ENCODE measurements at regions not wholly inside any gene's neighbourhood (a gene's known extent, or its start where the extent isn't known, plus 50 kb on each side); places are given as distances from the start of the nearest gene placed in this dataset.

DNA sequence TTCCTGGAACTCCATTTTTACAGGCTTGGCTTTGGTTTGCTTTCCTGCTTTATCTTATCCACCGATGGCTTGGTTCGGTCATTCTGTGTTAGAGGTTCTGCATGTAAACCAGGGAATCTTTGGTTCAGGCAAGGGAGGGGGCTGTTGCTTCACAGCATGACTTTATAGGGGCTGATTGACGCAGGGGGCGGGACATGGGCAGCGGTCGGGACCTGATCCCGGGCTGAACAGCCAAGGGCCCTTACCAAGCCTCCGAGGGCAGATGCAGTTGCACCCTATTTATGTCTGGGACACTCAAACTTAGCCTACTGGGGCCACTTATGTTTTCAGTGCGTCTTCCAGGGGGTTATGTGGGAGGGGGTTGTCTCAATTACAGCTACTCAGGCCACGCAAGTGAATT lies 312.4 kb downstream of the ZNF536 start:
- Histone ChIP-seq H3K4me2 (ENCODE audit: insufficient read depth in 1 of 2, low read depth in 2 of 2, low read length in 2 of 2) (no peak overlapping the region), H2AFZ (ENCODE audit: low read length) (no peak overlapping the region), H3K9me3 (ENCODE audit: insufficient read depth in 2 of 2, low read depth in 1 of 2, low read length in 1 of 2) (no peaks in the 10 kb centered on the region), H2BK20ac (ENCODE audit: low read length) (no peak overlapping the region), H2AK5ac (ENCODE audit: low read depth, low read length) (no peak overlapping the region), H3K27me3 (replicated peaks in 1 of 4; ENCODE audit: control insufficient read depth in 3 of 4, extremely low read depth in 1 of 4, insufficient read depth in 3 of 4, low read length in 3 of 4) (no peaks in the 10 kb centered on the region), H4K5ac (ENCODE audit: insufficient read length, low read depth, low read length) (no peak overlapping the region), H3K79me1 (ENCODE audit: low read depth, low read length) (no peaks in the 10 kb centered on the region), H2BK5ac (ENCODE audit: low read depth, low read length) (no peak overlapping the region), H3K9ac (replicated peaks in 1 of 4; ENCODE audit: extremely low read depth in 1 of 4, low read depth in 3 of 4, low read length in 3 of 4) (no peak overlapping the region), H3K4me3 (ENCODE audit: extremely low read depth in 1 of 4, insufficient read depth in 2 of 4, low read depth in 3 of 4, low read length in 4 of 4) (no peak overlapping the region), H3K4me1 (replicated peaks in 1 of 4; ENCODE audit: control insufficient read depth in 3 of 4, insufficient read depth in 4 of 4, low read length in 3 of 4) (peaks cover 0 to 3% (median 0%) of the 10 kb centered on the region in 4 experiments; a peak in 2 of 7 replicates), H2BK15ac (ENCODE audit: low read length) (no peak overlapping the region), H2BK12ac (ENCODE audit: low read depth, low read length) (no peak overlapping the region), H4K91ac (replicated peaks; ENCODE audit: insufficient read length, low read length) (no peak overlapping the region), H2BK120ac (replicated peaks; ENCODE audit: low read depth, low read length) (no peak overlapping the region), H3K27ac (ENCODE audit: low read depth, low read length) (no peak overlapping the region), H3K23me2 (ENCODE audit: low read depth, low read length) (no peaks in the 10 kb centered on the region), H3K56ac (replicated peaks; ENCODE audit: insufficient read length, low read depth, low read length) (no peak overlapping the region), H4K20me1 (replicated peaks in 1 of 2; ENCODE audit: control insufficient read depth in 1 of 2, insufficient read depth in 2 of 2, low read length in 2 of 2) (no peaks in the 10 kb centered on the region), H3K4ac (replicated peaks; ENCODE audit: insufficient read length, low read depth, low read length) (no peak overlapping the region), H3K14ac (ENCODE audit: insufficient read length) (no peak overlapping the region), H3K18ac (ENCODE audit: extremely low read depth, low read length) (no peak overlapping the region), H3K36me3 (ENCODE audit: control insufficient read depth in 2 of 4, insufficient read depth in 4 of 4, low read length in 3 of 4) (no peaks in the 10 kb centered on the region), H4K8ac (ENCODE audit: extremely low read depth, insufficient read depth, low read length) (no peak overlapping the region), H3K79me2 (ENCODE audit: control insufficient read depth in 1 of 2, insufficient read depth in 2 of 2, low read length in 2 of 2) (no peaks in the 10 kb centered on the region), H3K23ac (ENCODE audit: insufficient read length) (no peak overlapping the region)
- TF ChIP-seq POLR2AphosphoS5 (IDR thresholded peaks at IDR 0.05; ENCODE audit: low read depth, low read length) (no peak), POU5F1 (IDR thresholded peaks at IDR 0.05; ENCODE audit: low read depth, low read length) (no peak), SP4 (IDR thresholded peaks at IDR 0.05; ENCODE audit: low read length) (no peak), NANOG (IDR thresholded peaks at IDR 0.05; ENCODE audit: insufficient read depth, low read depth, low read length, poor library complexity, severe bottlenecking) (no peak)
- ChIA-PET POLR2A (ENCODE audit: partially characterized antibody) (no interaction called here), CTCF (ENCODE audit: partially characterized antibody) (interaction anchor here (0.6 to 6.7 kb wide), 9 partner anchors 10 to 669 kb away, joined by 3 to 94 read pairs (median 7); no protein-coding TSS in a partner anchor)
- FAIRE-seq: no peak
- WGBS, 2 experiments (ENCODE audit: extremely low coverage in 1 of 2, insufficient coverage in 1 of 2, insufficient read length in 1 of 2, insufficient replicate concordance in 2 of 2, low coverage in 1 of 2, low lambda C conversion rate in 2 of 2, missing lambda C conversion rate in 1 of 2): 87% methylated on average over 10 of the region's 10 CpGs; no CpG with 5 or more reads in 1 of the 2 experiments
- DNase-seq (ENCODE audit: low read depth in 1 of 2, low spot score in 2 of 2): no peak
